NCI-H1092 (cell line): ENCODE measurements at regions not wholly inside any gene's neighbourhood (a gene's known extent, or its start where the extent isn't known, plus 50 kb on each side); places are given as distances from the start of the nearest gene placed in this dataset.
"Not testable (repeated sequence)": the region's sequence is repeated elsewhere in the genome, so short reads cannot be mapped to it uniquely, and the experiment has no call there.

Experiments used
- DNase-seq: peaks from one replicate; lab custom pipeline; 2025; lab: John Stamatoyannopoulos, UW

GRCh38 chr20:48530957-48531356, 296.8 kb downstream of the PREX1 start:
- no peak for DNase-seq

GRCh38 chr20:48528346-48528745, 299.5 kb downstream of the PREX1 start:
- no peak for DNase-seq

GRCh38 chr20:48527771-48528170, 300.0 kb downstream of the PREX1 start:
- no peak for DNase-seq

- no peak for DNase-seq
Measured at GRCh38 chr20:48526936-48527335, 300.9 kb downstream of the PREX1 start.

- no peak for DNase-seq
Measured at GRCh38 chr20:48525400-48525799, 302.4 kb downstream of the PREX1 start.

- DNase-seq: no peak
Measured at GRCh38 chr20:48524582-48524981, 303.2 kb downstream of the PREX1 start.

GRCh38 chr20:48523191-48523995, 304.4 kb downstream of the PREX1 start:
- no peak for DNase-seq

- no peak for DNase-seq
Measured at GRCh38 chr20:48521121-48521520, 306.7 kb downstream of the PREX1 start.

- DNase-seq: not testable (repeated sequence)
Measured at GRCh38 chr20:48516196-48516595, 311.6 kb downstream of the PREX1 start.

- DNase-seq: not testable (repeated sequence)
Measured at GRCh38 chr20:48514577-48514976, 313.2 kb downstream of the PREX1 start.

GRCh38 chr20:48512539-48512938, 315.3 kb downstream of the PREX1 start:
- not testable (repeated sequence) for DNase-seq

GRCh38 chr20:48505066-48505465, 322.7 kb downstream of the PREX1 start:
- not testable (repeated sequence) for DNase-seq

GRCh38 chr20:48503166-48503815, 324.5 kb downstream of the PREX1 start:
- no peak for DNase-seq

GRCh38 chr20:48502758-48503157, 325.0 kb downstream of the PREX1 start:
- no peak for DNase-seq

GRCh38 chr20:48502016-48502415, 325.8 kb downstream of the PREX1 start:
- DNase-seq: no peak

GRCh38 chr20:48500900-48501299, 326.9 kb downstream of the PREX1 start:
- DNase-seq: not testable (repeated sequence)

GRCh38 chr20:48498939-48499338, 328.9 kb downstream of the PREX1 start:
- not testable (repeated sequence) for DNase-seq

GRCh38 chr20:48498125-48498524, 329.7 kb downstream of the PREX1 start:
- not testable (repeated sequence) for DNase-seq

- DNase-seq: no peak
Measured at GRCh38 chr20:48493966-48494365, 333.8 kb downstream of the PREX1 start.

GRCh38 chr20:48493331-48493730, 334.5 kb downstream of the PREX1 start:
- DNase-seq: not testable (repeated sequence)

- DNase-seq: no peak
Measured at GRCh38 chr20:48492715-48493070, 335.1 kb downstream of the PREX1 start.

GRCh38 chr20:48492015-48492714, 335.6 kb downstream of the PREX1 start:
- DNase-seq: no peak
